ENCODE measurements at regions not wholly inside any gene's neighbourhood (a gene's known extent, or its start where the extent isn't known, plus 50 kb on each side); places are given as distances from the start of the nearest gene placed in this dataset.
"Not testable (repeated sequence)": the region's sequence is repeated elsewhere in the genome, so short reads cannot be mapped to it uniquely, and the experiment has no call there.

DNA sequence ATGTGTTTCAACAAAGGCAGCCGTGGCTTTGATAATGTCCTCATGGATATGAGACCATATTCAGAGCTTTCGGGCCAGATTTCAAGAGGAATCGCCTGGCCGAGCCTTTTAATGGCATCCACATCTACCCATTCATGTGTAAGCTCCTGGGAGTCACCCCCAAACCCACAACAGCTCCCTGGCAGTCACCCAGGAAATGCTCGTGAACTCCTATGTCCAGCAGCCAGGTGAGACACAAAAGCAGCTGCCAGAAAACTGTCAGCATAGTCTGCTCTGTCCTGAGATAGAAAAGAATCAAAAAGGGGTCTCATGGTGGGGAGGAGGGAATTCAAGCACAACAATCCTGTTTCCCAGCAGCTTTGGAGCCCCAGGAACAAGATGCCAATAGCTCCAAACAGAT, 96.4 kb upstream of the DRD5 start:
- not testable (repeated sequence) for TF ChIP-seq CTCF (conservative IDR thresholded peaks at IDR 0.05; ENCODE audit: low read depth, low read length); EZH2 (IDR thresholded peaks at IDR 0.05; ENCODE audit: borderline replicate concordance, low read depth, low read length, poor library complexity, severe bottlenecking)

Data from A673 (cell line).